H9 (cell line): ENCODE measurements at regions not wholly inside any gene's neighbourhood (a gene's known extent, or its start where the extent isn't known, plus 50 kb on each side); places are given as distances from the start of the nearest gene placed in this dataset.

ENCODE experiments used
- DNase-seq: peaks from one replicate; pipeline ENCODE4 v3.0.0-alpha.2; 2017
- H2AFZ ChIP-seq: one replicate; pipeline ENCODE4 v1.6.1; 2013; ENCODE audit warnings: mild to moderate bottlenecking, low read length, control low read depth, moderate library complexity
- H2AK5ac ChIP-seq: 2 replicates; pipeline ENCODE4 v1.6.1; 2013; ENCODE audit warnings: low read length, control low read depth, mixed read lengths; ENCODE audit not compliant: insufficient read length
- H2BK120ac ChIP-seq: one replicate; pipeline ENCODE4 v1.6.1; 2013; ENCODE audit warnings: low read depth, mild to moderate bottlenecking, low read length, control low read depth, inconsistent platforms; ENCODE audit not compliant: poor library complexity, severe bottlenecking
- H2BK12ac ChIP-seq: 2 replicates; pipeline ENCODE4 v1.6.1; 2013; ENCODE audit warnings: low read length, control low read depth, mixed read lengths, low read depth; ENCODE audit not compliant: insufficient read length
- H2BK15ac ChIP-seq: 2 replicates; pipeline ENCODE4 v1.6.1; 2013; ENCODE audit warnings: low read depth, low read length, control low read depth
- H2BK20ac ChIP-seq: one replicate; pipeline ENCODE4 v1.6.1; 2013; ENCODE audit warnings: low read depth, mild to moderate bottlenecking, low read length, control low read depth, inconsistent platforms; ENCODE audit not compliant: poor library complexity, severe bottlenecking
- H2BK5ac ChIP-seq: 2 replicates; pipeline ENCODE4 v1.6.1; 2013; ENCODE audit warnings: low read length, control low read depth, mixed read lengths; ENCODE audit not compliant: insufficient read length
- H3K14ac ChIP-seq: 2 replicates; pipeline ENCODE4 v1.6.1; 2013; ENCODE audit warnings: low read length, control low read depth; ENCODE audit not compliant: insufficient read depth
- H3K18ac ChIP-seq: 2 replicates; pipeline ENCODE4 v1.6.1; 2013; ENCODE audit warnings: low read depth, mild to moderate bottlenecking, mixed read lengths, low read length, control low read depth; ENCODE audit not compliant: insufficient read length
- H3K23ac ChIP-seq: 2 replicates; pipeline ENCODE4 v1.6.1; 2013; ENCODE audit warnings: low read length, control low read depth, mixed read lengths, low read depth; ENCODE audit not compliant: insufficient read length
- H3K23me2 ChIP-seq: 2 replicates; pipeline ENCODE4 v1.6.1; 2013; ENCODE audit warnings: low read depth, mild to moderate bottlenecking, mixed read lengths, low read length, control low read depth; ENCODE audit not compliant: insufficient read length, poor library complexity, severe bottlenecking
- H3K27ac ChIP-seq: 2 replicates; pipeline ENCODE4 v1.5.1; 2013; ENCODE audit warnings: low read length, control low read depth, mixed read lengths, low read depth; ENCODE audit not compliant: insufficient read length
- H3K27me3 ChIP-seq: 2 replicates; pipeline ENCODE4 v1.6.1; 2013; ENCODE audit warnings: low read length, control low read depth, inconsistent platforms; ENCODE audit not compliant: insufficient read depth
- H3K4ac ChIP-seq: 2 replicates; pipeline ENCODE4 v1.6.1; 2013; ENCODE audit warnings: low read depth, mild to moderate bottlenecking, control low read depth, inconsistent platforms, low read length, moderate library complexity
- H3K4me1 ChIP-seq: 2 replicates; pipeline ENCODE4 v1.6.1; 2013; ENCODE audit warnings: low read length, control low read depth, inconsistent platforms; ENCODE audit not compliant: insufficient read depth
- H3K4me2 ChIP-seq: 2 replicates; pipeline ENCODE4 v1.6.1; 2013; ENCODE audit warnings: low read length, control low read depth, mixed read lengths; ENCODE audit not compliant: insufficient read length, insufficient read depth
- H3K56ac ChIP-seq: 2 replicates; pipeline ENCODE4 v1.6.1; 2013; ENCODE audit warnings: low read depth, mild to moderate bottlenecking, mixed read lengths, low read length, control low read depth; ENCODE audit not compliant: insufficient read length
- H3K79me1 ChIP-seq: 2 replicates; pipeline ENCODE4 v1.6.1; 2013; ENCODE audit warnings: low read depth, mild to moderate bottlenecking, moderate library complexity, low read length, control low read depth, inconsistent platforms; ENCODE audit not compliant: insufficient read depth, poor library complexity, severe bottlenecking
- H3K79me2 ChIP-seq: 2 replicates; pipeline ENCODE4 v1.6.1; 2013; ENCODE audit warnings: low read length, control low read depth, inconsistent platforms; ENCODE audit not compliant: insufficient read depth
- H3K9ac ChIP-seq: 2 replicates; pipeline ENCODE4 v1.6.1; 2013; ENCODE audit warnings: low read length, control low read depth, mixed read lengths; ENCODE audit not compliant: insufficient read length; ENCODE audit errors: extremely low read depth
- H3K9me3 ChIP-seq: one replicate; pipeline ENCODE4 v1.6.1; 2013; ENCODE audit warnings: low read depth, low read length, inconsistent platforms; ENCODE audit not compliant: control insufficient read depth
- H3T11ph ChIP-seq: one replicate; pipeline ENCODE4 v1.6.1; 2013; ENCODE audit warnings: mild to moderate bottlenecking, low read length, control low read depth, inconsistent platforms
- H4K20me1 ChIP-seq: one replicate; pipeline ENCODE4 v1.6.1; 2013; ENCODE audit not compliant: control insufficient read depth, insufficient read length, insufficient read depth
- H4K5ac ChIP-seq: 2 replicates; pipeline ENCODE4 v1.6.1; 2013; ENCODE audit warnings: low read depth, mild to moderate bottlenecking, mixed read lengths, low read length, control low read depth; ENCODE audit not compliant: insufficient read length
- H4K8ac ChIP-seq: replicated peaks from 2 replicates; pipeline ENCODE4 v1.6.1; 2013; ENCODE audit warnings: low read length, control low read depth, mixed read lengths, low read depth; ENCODE audit not compliant: insufficient read length
- H4K91ac ChIP-seq: 2 replicates; pipeline ENCODE4 v1.6.1; 2013; ENCODE audit warnings: low read depth, mild to moderate bottlenecking, moderate library complexity, mixed read lengths, low read length, control low read depth; ENCODE audit not compliant: insufficient read length
- H3K27ac Mint-ChIP-seq, 3 experiments: 2 replicates in 2 of 3; 3 replicates in 1 of 3; pipeline ENCODE4 v1.8.0; 2020 to 2021; ENCODE audit warnings: mixed read lengths in 3 of 3, mild to moderate bottlenecking in 1 of 3, moderate library complexity in 1 of 3
- H3K27me3 Mint-ChIP-seq: 2 replicates; pipeline ENCODE4 v1.8.0; 2021; ENCODE audit warnings: low read depth, mild to moderate bottlenecking, moderate library complexity, mixed read lengths
- H3K36me3 Mint-ChIP-seq, 3 experiments: 2 replicates in 2 of 3; 3 replicates in 1 of 3; pipeline ENCODE4 v1.8.0; 2020 to 2021; ENCODE audit warnings: low read depth in 3 of 3, mixed read lengths in 3 of 3; ENCODE audit not compliant: insufficient read depth in 1 of 3
- H3K4me1 Mint-ChIP-seq, 2 experiments: 2 replicates each; pipeline ENCODE4 v1.8.0; 2020; ENCODE audit warnings: mixed read lengths in 2 of 2
- H3K4me3 Mint-ChIP-seq, 2 experiments: 2 replicates in 1 of 2; 3 replicates in 1 of 2; pipeline ENCODE4 v1.8.0; 2020 to 2021; ENCODE audit warnings: mild to moderate bottlenecking in 2 of 2, mixed read lengths in 2 of 2, moderate library complexity in 1 of 2
- H3K9me3 Mint-ChIP-seq, 2 experiments: 2 replicates in 1 of 2; 3 replicates in 1 of 2; pipeline ENCODE4 v1.8.0; 2020; ENCODE audit warnings: mild to moderate bottlenecking in 2 of 2, mixed read lengths in 2 of 2, moderate library complexity in 1 of 2
- CTCF ChIP-seq: fragments of 200-600 bp; sonication (generic); conservative IDR thresholded peaks from 3 replicates; pipeline ENCODE4 v1.8.0; 2021; ENCODE audit warnings: antibody characterized with exemption, mild to moderate bottlenecking
- WGBS: extraction: QIAGEN DNeasy Blood & Tissue Kit; methylation state at CpG from one replicate; pipeline ENCODE4 v1.1.7; 2013; ENCODE audit warnings: missing lambda C conversion rate, low lambda C conversion rate, mixed read lengths; ENCODE audit not compliant: insufficient read length; ENCODE audit errors: extremely low coverage; 5-methylcytosine and 5-hydroxymethylcytosine counted together

DNA sequence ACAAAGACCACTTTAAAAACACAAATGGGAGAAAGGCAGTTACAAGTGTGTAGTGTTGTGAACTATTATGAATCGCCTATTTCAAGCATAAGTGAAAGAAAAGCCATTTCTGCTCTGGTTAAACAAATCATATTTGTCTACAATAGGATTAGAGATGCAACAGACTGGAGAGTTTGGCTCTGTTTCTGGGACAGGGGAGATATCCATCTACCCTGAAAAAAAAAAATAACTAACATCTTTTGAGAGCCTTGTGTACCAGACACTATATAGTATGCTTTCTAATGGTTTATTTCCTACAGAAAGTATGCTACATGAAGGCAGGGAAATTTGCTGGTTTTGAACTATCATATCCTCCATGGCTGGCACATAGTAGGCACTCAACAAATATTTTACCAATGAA, 106.7 kb upstream of the FHIT start:
- H2AK5ac ChIP-seq = no peak overlapping the region
- peaks cover 0 to 12% (median 0%) of the 10 kb centered on the region in 3 experiments; a peak in 2 of 7 replicates for H3K36me3 Mint-ChIP-seq
- no peak overlapping the region for H3K4ac ChIP-seq
- no peaks in the 10 kb centered on the region for H3K9me3 ChIP-seq
- H3K27me3 Mint-ChIP-seq = no peaks in the 10 kb centered on the region
- no peak overlapping the region for H3K9ac ChIP-seq
- no peaks in the 10 kb centered on the region for H3K27me3 ChIP-seq
- H4K20me1 ChIP-seq = no peaks in the 10 kb centered on the region
- H3K56ac ChIP-seq = no peak overlapping the region
- H3K4me2 ChIP-seq = no peak overlapping the region
- no peak overlapping the region for H3K27ac ChIP-seq
- peaks cover 0 to 3% of the 10 kb centered on the region in 2 experiments; a peak in 2 of 5 replicates for H3K9me3 Mint-ChIP-seq
- WGBS = no CpG with 5 or more reads among the region's 1 CpG
- no peaks in the 10 kb centered on the region for H3K4me1 ChIP-seq
- TF ChIP-seq CTCF = no peak
- no peak overlapping the region for H4K5ac ChIP-seq
- H2BK20ac ChIP-seq = no peak overlapping the region
- no peak overlapping the region for H2AFZ ChIP-seq
- H3K23ac ChIP-seq = no peak overlapping the region
- no peak overlapping the region for H3T11ph ChIP-seq
- no peaks in the 10 kb centered on the region for H3K4me1 Mint-ChIP-seq
- no peak overlapping the region for H3K18ac ChIP-seq
- H2BK120ac ChIP-seq = no peak overlapping the region
- no peak overlapping the region for H2BK12ac ChIP-seq
- H3K23me2 ChIP-seq = no peaks in the 10 kb centered on the region
- no peak overlapping the region for H4K91ac ChIP-seq
- H2BK5ac ChIP-seq = no peak overlapping the region
- H4K8ac ChIP-seq = no peak overlapping the region
- no peak overlapping the region for H3K14ac ChIP-seq
- DNase-seq = no peak
- no peak overlapping the region for H3K4me3 Mint-ChIP-seq
- no peak overlapping the region for H2BK15ac ChIP-seq
- H3K27ac Mint-ChIP-seq = no peak overlapping the region
- no peaks in the 10 kb centered on the region for H3K79me1 ChIP-seq
- no peaks in the 10 kb centered on the region for H3K79me2 ChIP-seq
